Suprapubic skin (tissue), 4 donors: ENCODE measurements at regions not wholly inside any gene's neighbourhood (a gene's known extent, or its start where the extent isn't known, plus 50 kb on each side); places are given as distances from the start of the nearest gene placed in this dataset.

Experiments used
- DNase-seq, 2 donors: peaks; one replicate each; pipeline ENCODE4 v3.0.0-alpha.2; 2019; ENCODE audit warnings: low spot score in 2 of 2
- H3K27ac ChIP-seq: fragments of 200-600 bp; sonication (generic); one replicate; pipeline ENCODE4 v1.5.1; 2019
- H3K27me3 ChIP-seq: fragments of 200-600 bp; sonication (generic); one replicate; pipeline ENCODE4 v1.5.1; 2019
- H3K36me3 ChIP-seq: fragments of 200-600 bp; sonication (generic); one replicate; pipeline ENCODE4 v1.5.1; 2019
- H3K4me1 ChIP-seq: fragments of 200-600 bp; sonication (generic); one replicate; pipeline ENCODE4 v1.5.1; 2019
- H3K4me3 ChIP-seq: fragments of 200-600 bp; sonication (generic); one replicate; pipeline ENCODE4 v1.5.1; 2019; ENCODE audit warnings: mild to moderate bottlenecking
- H3K9me3 ChIP-seq: fragments of 200-600 bp; sonication (generic); one replicate; pipeline ENCODE4 v1.5.1; 2019
- EP300 ChIP-seq: sonication (generic); formaldehyde crosslinking; IDR thresholded peaks from one replicate; pipeline ENCODE4 v1.6.1; 2017; ENCODE audit warnings: antibody characterized with exemption
- POLR2A ChIP-seq, 2 donors: fragments of 450-650 bp; IDR thresholded peaks; one replicate each; pipeline ENCODE4 v1.6.1; 2017; ENCODE audit warnings: antibody characterized with exemption in 2 of 2, mild to moderate bottlenecking in 2 of 2, moderate library complexity in 2 of 2
- POLR2AphosphoS5 ChIP-seq, 3 donors: sonication (generic); formaldehyde crosslinking; IDR thresholded peaks; one replicate each; pipeline ENCODE4 v1.6.1; 2017; ENCODE audit warnings: antibody characterized with exemption in 3 of 3
- WGBS: methylation state at CpG from one replicate; pipeline ENCODE4 v1.1.5; 2018; 5-methylcytosine and 5-hydroxymethylcytosine counted together
- TF ChIP-seq, protein P1 (sequence below), 2 donors: fragments of 200-600 bp in 1 of 2; fragments of 450-650 bp in 1 of 2; sonication (generic) in 1 of 2; IDR thresholded peaks; one replicate each; pipeline ENCODE4 v1.5.1; 2016 to 2019; ENCODE audit warnings: antibody characterized with exemption in 2 of 2, mild to moderate bottlenecking in 1 of 2, moderate library complexity in 1 of 2

DNA sequence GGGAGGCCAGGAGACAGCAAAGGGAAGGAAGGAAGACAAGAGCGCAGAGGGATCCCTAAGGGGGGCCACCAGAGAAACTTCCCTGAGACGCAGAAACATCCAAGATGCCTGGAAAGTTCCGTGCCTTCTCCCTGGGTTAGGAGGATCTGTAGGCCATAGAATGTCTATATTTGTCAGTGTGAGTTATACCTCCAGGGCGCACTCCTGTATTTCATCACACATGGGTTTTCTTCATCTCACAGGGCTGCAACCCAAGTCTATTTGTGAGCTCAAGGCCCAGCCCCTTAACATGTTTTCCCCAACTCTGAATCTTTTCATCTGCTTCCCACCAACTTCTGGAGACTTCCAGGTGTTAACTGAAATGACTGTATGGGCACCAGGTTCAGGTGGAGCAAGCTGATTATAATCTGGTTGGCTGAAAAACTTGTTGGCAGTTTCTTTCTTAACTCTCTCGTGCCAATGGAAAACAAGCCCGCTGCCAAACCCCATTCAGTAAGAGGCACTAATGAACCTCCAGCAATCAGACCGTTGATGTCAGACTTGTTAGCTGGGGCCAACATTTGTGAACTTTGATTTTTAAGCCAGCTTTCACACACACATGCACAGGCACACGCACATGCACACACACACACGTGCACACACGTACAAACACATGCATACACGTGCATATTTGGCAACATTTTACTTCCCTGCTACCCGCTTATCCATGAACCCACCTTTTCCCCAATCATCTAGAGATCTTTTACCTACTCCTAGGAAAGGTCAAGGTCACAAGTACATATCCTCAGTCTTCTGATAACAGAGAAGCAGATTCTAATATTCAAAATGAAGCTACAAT is 247.5 kb upstream of the GMDS start:
- WGBS = 46% methylated on average over 12 of the region's 12 CpGs
- Histone ChIP-seq H3K4me1 (peaks cover 4% of the 10 kb centered on the region), H3K9me3 (no peaks in the 10 kb centered on the region), H3K36me3 (no peaks in the 10 kb centered on the region), H3K27me3 (no peaks in the 10 kb centered on the region), H3K27ac (no peak overlapping the region), H3K4me3 (no peak overlapping the region)
- TF ChIP-seq POLR2A (IDR thresholded peaks at IDR 0.05) (no peak), POLR2AphosphoS5 (IDR thresholded peaks at IDR 0.05) (no peak), EP300 (no peak)
- TF ChIP-seq, protein P1, sequence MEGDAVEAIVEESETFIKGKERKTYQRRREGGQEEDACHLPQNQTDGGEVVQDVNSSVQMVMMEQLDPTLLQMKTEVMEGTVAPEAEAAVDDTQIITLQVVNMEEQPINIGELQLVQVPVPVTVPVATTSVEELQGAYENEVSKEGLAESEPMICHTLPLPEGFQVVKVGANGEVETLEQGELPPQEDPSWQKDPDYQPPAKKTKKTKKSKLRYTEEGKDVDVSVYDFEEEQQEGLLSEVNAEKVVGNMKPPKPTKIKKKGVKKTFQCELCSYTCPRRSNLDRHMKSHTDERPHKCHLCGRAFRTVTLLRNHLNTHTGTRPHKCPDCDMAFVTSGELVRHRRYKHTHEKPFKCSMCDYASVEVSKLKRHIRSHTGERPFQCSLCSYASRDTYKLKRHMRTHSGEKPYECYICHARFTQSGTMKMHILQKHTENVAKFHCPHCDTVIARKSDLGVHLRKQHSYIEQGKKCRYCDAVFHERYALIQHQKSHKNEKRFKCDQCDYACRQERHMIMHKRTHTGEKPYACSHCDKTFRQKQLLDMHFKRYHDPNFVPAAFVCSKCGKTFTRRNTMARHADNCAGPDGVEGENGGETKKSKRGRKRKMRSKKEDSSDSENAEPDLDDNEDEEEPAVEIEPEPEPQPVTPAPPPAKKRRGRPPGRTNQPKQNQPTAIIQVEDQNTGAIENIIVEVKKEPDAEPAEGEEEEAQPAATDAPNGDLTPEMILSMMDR (IDR thresholded peaks at IDR 0.05) = no peak
- DNase-seq = no peak

DNA sequence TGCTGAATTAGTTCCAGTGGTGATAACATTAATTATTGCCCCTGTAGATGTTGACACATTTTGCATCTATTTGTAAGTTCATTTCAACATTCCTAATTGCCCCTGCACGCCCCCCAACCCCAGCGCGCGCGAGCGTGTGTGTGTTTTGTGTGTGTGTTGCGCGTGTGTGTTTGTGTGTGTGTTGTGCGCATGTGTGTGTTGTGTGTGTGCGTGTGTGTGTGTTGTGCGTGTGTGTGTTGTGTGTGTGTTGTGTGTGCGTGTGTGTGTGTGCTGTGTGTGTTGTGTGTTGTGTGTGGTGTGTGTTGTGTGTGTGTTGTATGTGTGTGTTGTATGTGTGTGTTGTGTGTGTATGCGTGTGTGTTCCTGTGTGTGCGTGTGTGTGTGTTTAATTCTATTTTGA is 245.7 kb upstream of the GMDS start:
- TF ChIP-seq POLR2AphosphoS5 (IDR thresholded peaks at IDR 0.05) (no peak), EP300 (no peak), POLR2A (IDR thresholded peaks at IDR 0.05) (no peak)
- TF ChIP-seq, protein P1 (IDR thresholded peaks at IDR 0.05) = no peak
- peaks cover 4% of the 10 kb centered on the region for H3K4me1 ChIP-seq

DNA sequence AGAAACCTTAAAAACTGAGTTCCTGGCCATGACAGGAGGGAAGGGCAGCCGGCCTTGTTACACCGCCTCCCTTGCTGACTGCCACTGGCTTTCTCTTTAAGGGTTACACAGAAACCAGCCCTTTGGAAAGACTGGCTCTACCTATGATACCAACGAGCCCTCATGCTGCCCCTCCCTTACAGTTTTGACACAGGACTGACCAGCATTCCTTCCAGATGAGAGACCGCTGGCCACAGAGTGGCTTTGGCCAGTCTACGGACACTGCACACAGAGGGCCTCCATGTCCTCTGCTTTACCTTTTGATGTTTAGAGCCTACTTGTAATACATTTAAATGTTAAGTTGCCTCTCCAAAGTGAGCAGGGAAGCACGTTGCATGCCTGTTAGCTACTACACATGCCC is 243.2 kb upstream of the GMDS start:
- Histone ChIP-seq H3K36me3 (no peaks in the 10 kb centered on the region), H3K4me3 (no peak overlapping the region), H3K9me3 (no peaks in the 10 kb centered on the region), H3K4me1 (peaks cover 4% of the 10 kb centered on the region), H3K27me3 (no peaks in the 10 kb centered on the region), H3K27ac (no peak overlapping the region)
- 95% methylated on average over 6 of the region's 6 CpGs for WGBS
- TF ChIP-seq EP300 (no peak), POLR2AphosphoS5 (IDR thresholded peaks at IDR 0.05) (no peak), POLR2A (IDR thresholded peaks at IDR 0.05) (no peak)
- TF ChIP-seq, protein P1 (IDR thresholded peaks at IDR 0.05) = no peak
- DNase-seq = no peak

More for the DNA sequence above, 245.7 kb upstream of the GMDS start:
- WGBS = 95% methylated on average over 14 of the region's 14 CpGs
- no peak for DNase-seq
- Histone ChIP-seq H3K4me3 (no peak overlapping the region), H3K27ac (no peak overlapping the region), H3K27me3 (no peaks in the 10 kb centered on the region), H3K9me3 (no peaks in the 10 kb centered on the region), H3K36me3 (no peaks in the 10 kb centered on the region)

DNA sequence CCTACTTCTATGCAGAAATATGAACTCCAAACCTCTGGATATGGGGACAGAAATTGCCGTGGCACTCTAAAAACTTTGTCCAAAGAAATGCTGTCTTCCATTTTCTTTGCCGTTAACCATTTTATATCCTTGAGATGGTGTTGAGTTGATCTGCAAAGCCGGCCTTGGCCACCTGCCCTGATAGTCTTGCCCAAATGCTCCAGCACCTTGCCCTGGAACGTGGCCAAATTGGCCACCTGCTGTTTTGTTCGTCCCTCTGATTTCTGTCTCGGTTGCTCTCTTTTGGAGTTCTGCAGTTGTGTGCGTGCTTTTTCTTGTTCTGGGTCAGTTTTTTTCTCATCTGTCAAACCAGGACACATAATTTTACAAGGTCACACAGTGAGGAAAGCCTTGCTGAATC is 239.7 kb upstream of the GMDS start:
- Histone ChIP-seq H3K36me3 (no peaks in the 10 kb centered on the region), H3K4me3 (no peak overlapping the region), H3K4me1 (no peaks in the 10 kb centered on the region), H3K9me3 (no peaks in the 10 kb centered on the region), H3K27me3 (no peaks in the 10 kb centered on the region), H3K27ac (no peak overlapping the region)
- 69% methylated on average over 7 of the region's 7 CpGs for WGBS
- TF ChIP-seq POLR2AphosphoS5 (IDR thresholded peaks at IDR 0.05) (no peak), POLR2A (IDR thresholded peaks at IDR 0.05) (no peak), EP300 (no peak)
- TF ChIP-seq, protein P1 (IDR thresholded peaks at IDR 0.05) = no peak
- no peak for DNase-seq

DNA sequence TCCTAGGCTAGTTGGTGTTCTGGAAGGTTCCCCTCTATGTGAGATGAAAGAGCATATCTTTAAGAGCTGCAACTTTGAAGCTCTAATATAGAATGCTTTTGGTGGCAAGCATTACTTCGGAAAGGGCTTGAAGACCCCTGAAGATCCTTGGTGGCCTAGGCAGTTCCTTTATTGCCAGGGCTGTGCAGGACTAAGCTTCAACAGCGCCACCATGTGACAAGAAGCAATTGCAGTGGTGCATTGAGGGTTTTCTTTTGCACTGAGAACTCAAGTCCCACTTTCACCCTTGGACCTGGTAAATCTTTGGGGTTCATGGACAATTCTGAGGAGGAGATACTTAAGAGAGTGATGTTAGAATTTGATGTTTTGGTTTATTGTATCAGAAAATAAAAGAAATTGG is 237.4 kb upstream of the GMDS start:
- H3K27ac ChIP-seq = no peak overlapping the region
- H3K27me3 ChIP-seq = no peaks in the 10 kb centered on the region
- no peak for TF ChIP-seq EP300
- TF ChIP-seq POLR2A (IDR thresholded peaks at IDR 0.05) = no peak
- TF ChIP-seq POLR2AphosphoS5 (IDR thresholded peaks at IDR 0.05) = no peak
- TF ChIP-seq, protein P1 (IDR thresholded peaks at IDR 0.05) = no peak
- no peaks in the 10 kb centered on the region for H3K9me3 ChIP-seq
- DNase-seq = no peak
- no peaks in the 10 kb centered on the region for H3K36me3 ChIP-seq
- H3K4me3 ChIP-seq = no peak overlapping the region
- WGBS = 96% methylated on average over 2 of the region's 2 CpGs
- H3K4me1 ChIP-seq = peaks cover 7% of the 10 kb centered on the region
